GM10266 (cell line): ENCODE measurements at regions not wholly inside any gene's neighbourhood (a gene's known extent, or its start where the extent isn't known, plus 50 kb on each side); places are given as distances from the start of the nearest gene placed in this dataset.
A peak's percentile ranks its signal among the peaks of the same experiment; 100 is the strongest.
"Not testable (repeated sequence)": the region's sequence is repeated elsewhere in the genome, so short reads cannot be mapped to it uniquely, and the experiment has no call there.

Experiments used
- DNase-seq: peaks from one replicate; pipeline ENCODE4 v3.0.0; 2012; ENCODE audit errors: extremely low spot score
- CTCF ChIP-seq: IDR thresholded peaks from 2 replicates; pipeline ENCODE4 v1.5.1; 2012; ENCODE audit warnings: mild to moderate bottlenecking, low read depth; ENCODE audit not compliant: control insufficient read depth, insufficient read depth; ENCODE audit errors: missing control alignments

DNA sequence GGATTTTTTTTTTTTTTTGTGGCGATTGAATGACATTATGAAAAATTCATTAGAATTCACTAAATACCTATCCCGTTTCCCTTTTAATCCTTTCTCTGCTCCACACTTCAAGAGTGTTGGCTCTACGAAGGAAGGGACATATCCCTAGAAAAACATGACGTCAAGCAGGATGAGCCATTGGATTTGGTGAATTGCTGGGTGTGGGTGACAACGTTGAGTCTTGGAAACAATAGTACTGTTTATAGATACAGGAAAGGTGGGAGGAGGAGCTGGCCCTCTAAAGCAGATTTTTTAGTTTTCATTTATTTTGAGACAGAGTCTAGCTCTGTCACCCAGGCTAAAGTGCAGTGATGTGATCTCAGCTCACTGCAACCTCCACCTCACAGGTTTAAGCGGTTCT lies 167.6 kb upstream of the FAM20A start:
- TF ChIP-seq CTCF, result no peak
- no peak for DNase-seq

GRCh38 chr17:68766640-68767039 lies 165.5 kb upstream of the FAM20A start:
- no peak for TF ChIP-seq CTCF
- DNase-seq, result no peak

DNA sequence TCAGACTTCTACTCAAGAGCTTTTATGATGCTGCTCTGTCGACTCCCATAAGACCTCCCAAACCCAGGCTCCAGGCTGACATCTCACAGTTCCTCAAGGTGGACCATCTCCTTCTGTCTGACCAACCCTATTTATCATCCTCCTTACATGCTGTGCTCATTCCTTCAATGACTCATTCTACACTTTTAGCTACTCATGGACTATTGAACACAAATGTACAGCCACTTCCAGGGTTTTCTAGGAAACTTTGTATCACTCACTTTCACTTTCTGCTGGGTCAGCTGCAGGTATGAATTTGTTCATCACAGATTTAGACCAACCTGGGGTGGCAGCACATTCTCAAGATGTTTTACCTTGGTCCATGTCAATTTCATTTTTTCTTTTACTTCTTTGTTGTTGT lies 162.4 kb upstream of the FAM20A start:
- no peak for DNase-seq
- TF ChIP-seq CTCF, result no peak

GRCh38 chr17:68762911-68763310 lies 161.7 kb upstream of the FAM20A start:
- TF ChIP-seq CTCF, result no peak
- DNase-seq, result no peak

DNA sequence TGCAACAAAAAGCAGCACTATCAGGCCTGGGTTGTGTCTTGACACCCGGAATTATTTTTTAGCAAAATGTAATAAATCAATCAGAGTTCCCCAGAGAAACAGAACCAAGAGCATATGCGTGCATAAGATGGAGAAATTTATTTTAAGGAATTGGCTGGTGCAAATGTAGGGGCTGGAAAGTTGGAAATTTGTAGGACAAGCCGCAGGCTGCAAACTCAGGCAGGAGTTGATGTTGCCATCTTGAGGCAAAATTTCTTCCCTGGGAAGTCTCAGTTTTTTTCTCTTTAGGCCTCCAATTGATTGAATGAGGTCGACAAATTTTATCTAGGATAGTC lies 158.9 kb upstream of the FAM20A start:
- DNase-seq, result no peak
- no peak for TF ChIP-seq CTCF

DNA sequence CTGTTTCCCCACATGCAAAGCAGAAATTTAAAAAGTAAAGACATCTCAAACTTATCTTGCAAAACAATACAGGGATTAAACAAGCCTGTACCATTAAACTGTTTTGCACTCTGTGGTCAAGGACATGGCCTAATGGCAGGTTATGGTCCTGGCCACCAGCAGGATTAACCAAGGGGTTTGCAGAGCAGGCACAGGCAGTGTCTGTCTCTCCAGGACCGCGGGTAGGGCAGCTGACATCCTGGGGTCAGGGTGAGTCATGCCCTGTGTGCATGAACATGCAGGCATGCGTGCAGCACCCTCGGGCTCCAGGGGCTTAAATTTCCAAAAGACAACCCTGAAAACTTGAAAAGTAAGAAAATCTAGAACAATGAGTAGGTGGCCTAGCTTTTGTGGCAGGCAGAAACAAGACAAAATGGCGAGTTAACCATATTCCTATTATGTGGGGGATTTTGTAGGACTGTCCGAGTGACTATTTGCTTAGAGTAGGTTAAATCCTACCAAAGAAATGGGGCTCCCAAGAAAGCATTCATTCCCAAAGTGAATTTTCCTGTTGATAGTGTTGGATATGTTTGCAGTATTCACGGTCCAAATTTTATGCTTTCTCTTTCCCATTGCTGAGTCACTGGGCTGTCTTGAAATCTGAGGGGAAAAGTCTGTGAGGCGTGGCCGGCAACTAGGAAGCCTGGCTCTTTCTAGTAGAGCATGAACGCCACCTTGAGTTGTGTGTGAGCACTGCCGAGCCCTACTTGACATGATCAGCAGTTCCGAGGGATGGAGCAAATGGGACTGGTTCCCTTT lies 158.4 kb upstream of the FAM20A start:
- peak; percentile 82 for TF ChIP-seq CTCF
- DNase-seq, result peak; percentile 72

- DNase-seq, result no peak
- TF ChIP-seq CTCF, result no peak
Measured at GRCh38 chr17:68759002-68759342, 157.8 kb upstream of the FAM20A start.

GRCh38 chr17:68757866-68758757 lies 156.9 kb upstream of the FAM20A start:
- not testable (repeated sequence) for DNase-seq
